Mammary epithelial cell (primary cell): ENCODE measurements at regions not wholly inside any gene's neighbourhood (a gene's known extent, or its start where the extent isn't known, plus 50 kb on each side); places are given as distances from the start of the nearest gene placed in this dataset.

Experiments used
- CTCF ChIP-seq, 2 donors: IDR thresholded peaks in 1 of 2; conservative IDR thresholded peaks in 1 of 2; 2 replicates each; pipeline ENCODE4 v1.5.1; 2011 to 2012; ENCODE audit warnings: inconsistent platforms in 2 of 2, low read length in 2 of 2, mild to moderate bottlenecking in 2 of 2, control low read depth in 1 of 2, low read depth in 1 of 2; ENCODE audit not compliant: insufficient read depth in 1 of 2; ENCODE audit errors: extremely low read depth in 1 of 2
- EZH2 ChIP-seq: IDR thresholded peaks from 2 replicates; pipeline ENCODE4 v1.6.1; 2012; ENCODE audit warnings: low read length, inconsistent platforms, borderline replicate concordance

DNA sequence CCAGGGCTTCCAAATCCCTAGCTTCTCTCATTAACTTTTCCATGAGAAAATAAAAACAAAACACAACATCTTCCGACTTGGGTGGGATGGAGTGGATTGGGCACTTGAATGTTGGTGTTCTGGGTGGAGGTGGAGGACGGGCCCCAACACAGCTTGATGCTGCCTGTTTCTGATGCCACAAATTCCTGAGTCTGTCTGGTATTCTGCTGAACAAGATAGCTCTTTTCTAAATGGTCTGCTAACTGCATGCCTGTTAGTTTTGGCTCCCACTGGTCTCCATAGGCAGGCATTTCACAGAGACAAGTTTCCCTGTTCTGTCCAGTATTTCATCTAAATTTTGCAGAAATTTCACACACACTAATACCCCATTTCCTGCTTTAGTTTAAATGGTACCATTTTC, 160.9 kb upstream of the FZD8 start:
- no peak for TF ChIP-seq CTCF (conservative IDR thresholded peaks at IDR 0.05 in 1 of 2, IDR thresholded peaks at IDR 0.05 in 1 of 2; ENCODE audit: extremely low read depth in 1 of 2, insufficient read depth in 1 of 2, low read depth in 1 of 2, low read length in 2 of 2)
- no peak for TF ChIP-seq EZH2
